Activated B cell treated with CpG ODN at 0.5 μM for 24 hours (primary cell): ENCODE measurements at regions not wholly inside any gene's neighbourhood (a gene's known extent, or its start where the extent isn't known, plus 50 kb on each side); places are given as distances from the start of the nearest gene placed in this dataset.

Source experiments
- ATAC-seq: fragments of 200-7000 bp; cut with Tn5 transposase; one replicate; pipeline ENCODE4 v1.10.0; 2021; ENCODE audit warnings: low read depth, mild to moderate bottlenecking, moderate library complexity
- CTCF ChIA-PET: fragments of 350-600 bp; sonication (Branson Sonifier 250); formaldehyde crosslinking; loops from one replicate; lab custom pipeline; 2021; ENCODE audit warnings: antibody characterized with exemption; lab: Charles Lee
- POLR2A ChIA-PET: fragments of 350-600 bp; sonication (Branson Sonifier 250); formaldehyde crosslinking; loops from one replicate; lab custom pipeline; 2021; ENCODE audit warnings: antibody characterized with exemption; lab: Charles Lee
- DNase-seq: peaks from one replicate; pipeline ENCODE4 v3.0.0; 2022
- H3K27ac Mint-ChIP-seq: one replicate; pipeline ENCODE4 v1.8.0; 2020; ENCODE audit warnings: mixed read lengths
- H3K27me3 Mint-ChIP-seq: one replicate; pipeline ENCODE4 v1.8.0; 2021; ENCODE audit warnings: mixed read lengths
- H3K36me3 Mint-ChIP-seq: one replicate; pipeline ENCODE4 v1.8.0; 2021; ENCODE audit warnings: low read depth, mixed read lengths
- H3K4me1 Mint-ChIP-seq: one replicate; pipeline ENCODE4 v1.8.0; 2021; ENCODE audit warnings: mixed read lengths
- H3K4me3 Mint-ChIP-seq: one replicate; pipeline ENCODE4 v1.8.0; 2020; ENCODE audit warnings: mild to moderate bottlenecking, mixed read lengths
- H3K9me3 Mint-ChIP-seq: one replicate; pipeline ENCODE4 v1.8.0; 2020; ENCODE audit warnings: mixed read lengths
- CTCF ChIP-seq: fragments of 200-600 bp; IDR thresholded peaks from one replicate; pipeline ENCODE4 v1.8.0; 2022; ENCODE audit warnings: antibody characterized with exemption, mild to moderate bottlenecking
- intact Hi-C: fragments of 100-400 bp; cut with micrococcal nuclease; formaldehyde crosslinking; loops from one replicate; pipeline ENCODE4 v1.15.1; 2024

DNA sequence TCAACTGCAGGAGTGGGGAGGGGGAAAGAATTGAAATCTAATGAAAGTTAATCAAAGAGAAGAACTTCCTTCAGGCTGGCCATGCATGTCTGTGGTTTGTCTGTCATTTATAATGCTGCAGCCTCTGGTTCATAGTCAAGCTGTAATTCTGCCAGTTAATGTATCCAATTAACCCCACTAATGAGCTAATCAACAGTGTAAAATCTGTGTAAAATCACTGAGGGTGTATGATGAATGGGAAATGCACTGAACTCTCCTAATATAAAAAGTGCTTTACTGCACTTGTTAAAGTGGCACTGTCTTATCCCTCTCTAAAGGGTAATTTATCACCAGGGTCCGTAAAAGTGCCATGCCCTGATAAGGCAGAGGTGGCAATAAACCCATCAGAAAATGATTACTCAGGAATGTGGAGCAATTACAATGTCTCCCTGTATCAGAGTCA lies 798.1 kb downstream of the PDHA2 start:
- intact Hi-C loops, result no loop called here
- Mint-ChIP-seq H3K9me3 (peaks cover 4% of the 10 kb centered on the region), H3K27ac (no peak overlapping the region), H3K27me3 (no peaks in the 10 kb centered on the region), H3K4me1 (no peaks in the 10 kb centered on the region), H3K36me3 (no peaks in the 10 kb centered on the region), H3K4me3 (no peak overlapping the region)
- ATAC-seq (no peak), DNase-seq (no peak)
- POLR2A ChIA-PET, result no interaction called here
- CTCF ChIA-PET, result no interaction called here
- TF ChIP-seq CTCF, result no peak

- no peaks in the 10 kb centered on the region for H3K36me3 Mint-ChIP-seq
- no peak for TF ChIP-seq CTCF
These were observed 800.0 kb downstream of the PDHA2 start for GRCh38 chr4:96639932-96640331.

DNA sequence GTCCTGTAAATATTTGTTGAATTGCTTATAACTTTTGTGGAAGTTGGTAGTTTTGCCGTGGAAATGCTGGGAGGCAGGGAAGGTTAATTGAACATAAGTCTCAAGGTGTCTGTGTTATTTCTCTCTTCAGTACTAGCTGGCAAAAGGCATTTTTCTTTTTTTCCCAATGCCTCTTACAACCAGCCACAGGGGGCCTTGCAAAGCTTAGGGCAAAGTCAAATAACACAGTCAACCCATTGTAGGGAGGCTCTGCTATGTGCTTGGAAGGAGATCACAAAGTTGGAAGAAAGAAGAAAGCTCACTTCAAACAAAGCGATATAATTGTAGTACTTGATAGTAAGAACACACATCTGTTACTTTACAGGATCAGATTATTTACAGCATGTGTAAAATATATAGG lies 802.6 kb downstream of the PDHA2 start:
- CTCF ChIA-PET, result no interaction called here
- POLR2A ChIA-PET, result no interaction called here
- Mint-ChIP-seq H3K27me3 (no peaks in the 10 kb centered on the region), H3K4me3 (no peak overlapping the region), H3K4me1 (no peaks in the 10 kb centered on the region), H3K36me3 (no peaks in the 10 kb centered on the region), H3K9me3 (peaks cover 4% of the 10 kb centered on the region), H3K27ac (no peak overlapping the region)
- no peak for TF ChIP-seq CTCF
- intact Hi-C loops, result no loop called here
- DNase-seq (no peak), ATAC-seq (no peak)

More at GRCh38 chr4:96639932-96640331, 800.0 kb downstream of the PDHA2 start:
- peaks cover 4% of the 10 kb centered on the region for H3K9me3 Mint-ChIP-seq
- no peak for ATAC-seq
- no peaks in the 10 kb centered on the region for H3K27me3 Mint-ChIP-seq
- ChIA-PET POLR2A (no interaction called here), CTCF (no interaction called here)
- no peaks in the 10 kb centered on the region for H3K4me1 Mint-ChIP-seq
- no peak overlapping the region for H3K4me3 Mint-ChIP-seq
- no peak overlapping the region for H3K27ac Mint-ChIP-seq
- no peak for DNase-seq
- intact Hi-C loops, result no loop called here

DNA sequence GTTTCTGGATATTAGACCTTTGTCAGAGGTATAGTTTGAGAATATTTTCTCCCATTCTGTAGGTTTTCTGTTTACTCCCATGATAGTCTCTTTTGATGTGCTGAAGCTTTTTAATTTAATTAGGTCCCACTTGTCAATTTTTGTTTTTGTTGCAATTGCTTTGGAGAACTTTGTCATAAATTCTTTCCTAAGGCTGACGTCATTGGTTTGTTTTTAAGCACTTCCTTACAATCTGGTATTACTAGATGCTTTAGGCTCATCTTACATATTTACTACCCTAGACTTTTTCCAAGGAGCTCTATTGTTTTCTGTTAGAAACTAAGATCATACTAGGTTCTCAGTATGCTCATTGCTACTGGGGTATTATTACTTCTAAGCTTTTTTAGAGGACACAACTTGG lies 806.3 kb downstream of the PDHA2 start:
- Mint-ChIP-seq H3K4me3 (no peak overlapping the region), H3K4me1 (no peaks in the 10 kb centered on the region), H3K9me3 (peaks cover 5% of the 10 kb centered on the region), H3K27me3 (no peaks in the 10 kb centered on the region), H3K36me3 (no peaks in the 10 kb centered on the region), H3K27ac (no peak overlapping the region)
- ATAC-seq, result no peak
- POLR2A ChIA-PET, result no interaction called here
- TF ChIP-seq CTCF, result no peak
- intact Hi-C loops, result no loop called here
- DNase-seq, result no peak
- CTCF ChIA-PET, result no interaction called here

DNA sequence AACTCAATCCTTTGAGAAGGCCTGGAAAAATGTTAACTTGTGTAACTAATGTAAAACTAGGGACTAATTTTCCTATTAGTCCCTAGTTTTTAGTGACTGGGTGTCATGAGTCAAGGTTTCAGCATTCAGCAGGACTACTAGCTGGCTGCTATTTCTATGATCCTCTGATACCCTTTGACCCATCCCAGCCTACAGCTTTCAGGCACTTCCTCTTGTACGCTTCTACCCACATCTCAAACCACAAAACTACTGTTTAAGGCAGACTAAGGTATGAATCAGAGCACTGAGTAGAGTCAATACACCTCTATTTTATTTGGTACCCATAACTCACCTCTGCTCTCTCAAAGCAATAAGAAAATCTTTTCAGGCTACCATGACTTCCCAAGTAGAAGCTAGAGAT lies 809.6 kb downstream of the PDHA2 start:
- TF ChIP-seq CTCF, result no peak
- H3K36me3 Mint-ChIP-seq, result no peaks in the 10 kb centered on the region
- peaks cover 3% of the 10 kb centered on the region for H3K9me3 Mint-ChIP-seq
- no peaks in the 10 kb centered on the region for H3K4me1 Mint-ChIP-seq
- DNase-seq (no peak), ATAC-seq (no peak)
- intact Hi-C loops, result no loop called here
- ChIA-PET POLR2A (no interaction called here), CTCF (no interaction called here)
- no peaks in the 10 kb centered on the region for H3K27me3 Mint-ChIP-seq
- no peak overlapping the region for H3K27ac Mint-ChIP-seq
- no peak overlapping the region for H3K4me3 Mint-ChIP-seq
